ENCODE measurements at regions not wholly inside any gene's neighbourhood (a gene's known extent, or its start where the extent isn't known, plus 50 kb on each side); places are given as distances from the start of the nearest gene placed in this dataset.
"Not testable (repeated sequence)": the region's sequence is repeated elsewhere in the genome, so short reads cannot be mapped to it uniquely, and the experiment has no call there.

- no peak overlapping the region for H3K27ac Mint-ChIP-seq
- CTCF ChIA-PET: no interaction called here
- POLR2A ChIA-PET: no interaction called here
- no peaks in the 10 kb centered on the region for H3K9me3 Mint-ChIP-seq
- ATAC-seq (ENCODE audit: low read depth) (no peak), DNase-seq (no peak)
- H3K4me3 Mint-ChIP-seq: no peak overlapping the region
- no peaks in the 10 kb centered on the region for H3K4me1 Mint-ChIP-seq
- H3K27me3 Mint-ChIP-seq: no peaks in the 10 kb centered on the region
- intact Hi-C loops (cut with micrococcal nuclease): no loop called here
- no peaks in the 10 kb centered on the region for H3K36me3 Mint-ChIP-seq (ENCODE audit: low read depth)
- TF ChIP-seq CTCF (IDR thresholded peaks at IDR 0.05): no peak
These were observed 130.6 kb downstream of the SEPTIN14 start for GRCh38 chr7:55731931-55732330.

GRCh38 chr7:55730197-55730596 lies 132.4 kb downstream of the SEPTIN14 start:
- H3K4me3 Mint-ChIP-seq: no peak overlapping the region
- intact Hi-C loops (cut with micrococcal nuclease): no loop called here
- DNase-seq (no peak), ATAC-seq (ENCODE audit: low read depth) (no peak)
- no peak overlapping the region for H3K27ac Mint-ChIP-seq
- no peaks in the 10 kb centered on the region for H3K9me3 Mint-ChIP-seq
- ChIA-PET CTCF (no interaction called here), POLR2A (no interaction called here)
- no peaks in the 10 kb centered on the region for H3K36me3 Mint-ChIP-seq (ENCODE audit: low read depth)
- no peaks in the 10 kb centered on the region for H3K4me1 Mint-ChIP-seq
- H3K27me3 Mint-ChIP-seq: no peaks in the 10 kb centered on the region
- TF ChIP-seq CTCF (IDR thresholded peaks at IDR 0.05): no peak

- CTCF ChIA-PET: interaction anchor here (0.9 kb wide), 1 partner anchor 84 kb away, joined by 4 read pairs; no protein-coding TSS in a partner anchor
- DNase-seq (no peak), ATAC-seq (ENCODE audit: low read depth) (no peak)
- intact Hi-C loops (cut with micrococcal nuclease): loop anchor here (10.0 kb wide), 3 partner anchors 219 to 439 kb away; no protein-coding TSS in a partner anchor
- Mint-ChIP-seq H3K27ac (no peak overlapping the region), H3K27me3 (peaks cover 2% of the 10 kb centered on the region), H3K4me1 (no peaks in the 10 kb centered on the region), H3K4me3 (no peak overlapping the region), H3K36me3 (ENCODE audit: low read depth) (no peaks in the 10 kb centered on the region), H3K9me3 (no peaks in the 10 kb centered on the region)
- TF ChIP-seq CTCF (IDR thresholded peaks at IDR 0.05): no peak
- POLR2A ChIA-PET: no interaction called here
These were observed 139.0 kb downstream of the SEPTIN14 start for GRCh38 chr7:55723621-55723941.

GRCh38 chr7:55722874-55723620 lies 139.5 kb downstream of the SEPTIN14 start:
- peak; percentile 92 for ATAC-seq (ENCODE audit: low read depth)
- H3K9me3 Mint-ChIP-seq; DNase-seq; H3K27ac Mint-ChIP-seq; H3K4me3 Mint-ChIP-seq; H3K27me3 Mint-ChIP-seq; POLR2A ChIA-PET; H3K36me3 Mint-ChIP-seq (ENCODE audit: low read depth); H3K4me1 Mint-ChIP-seq: not testable (repeated sequence)
- CTCF ChIA-PET: interaction anchor here (0.9 kb wide), 1 partner anchor 83 kb away, joined by 4 read pairs; no protein-coding TSS in a partner anchor
- intact Hi-C loops (cut with micrococcal nuclease): loop anchor here (10.0 kb wide), 3 partner anchors 218 to 438 kb away; no protein-coding TSS in a partner anchor

- ATAC-seq (ENCODE audit: low read depth); DNase-seq; H3K4me3 Mint-ChIP-seq; CTCF ChIA-PET; H3K27ac Mint-ChIP-seq; H3K9me3 Mint-ChIP-seq; POLR2A ChIA-PET; H3K4me1 Mint-ChIP-seq; H3K36me3 Mint-ChIP-seq (ENCODE audit: low read depth); H3K27me3 Mint-ChIP-seq: not testable (repeated sequence)
- intact Hi-C loops (cut with micrococcal nuclease): loop anchor here (10.0 kb wide), 3 partner anchors 216 to 436 kb away; no protein-coding TSS in a partner anchor
These were observed 141.5 kb downstream of the SEPTIN14 start for GRCh38 chr7:55721004-55721403.

- CTCF ChIA-PET; ATAC-seq (ENCODE audit: low read depth); H3K27ac Mint-ChIP-seq; H3K4me1 Mint-ChIP-seq; POLR2A ChIA-PET; H3K9me3 Mint-ChIP-seq; H3K27me3 Mint-ChIP-seq; DNase-seq; H3K36me3 Mint-ChIP-seq (ENCODE audit: low read depth); intact Hi-C loops (cut with micrococcal nuclease); H3K4me3 Mint-ChIP-seq: not testable (repeated sequence)
These were observed 143.1 kb upstream of the VOPP1 start for GRCh38 chr7:55715247-55715867.

GRCh38 chr7:55714370-55714769 lies 142.1 kb upstream of the VOPP1 start:
- POLR2A ChIA-PET; ATAC-seq (ENCODE audit: low read depth); DNase-seq: not testable (repeated sequence)

GRCh38 chr7:55710312-55710711 lies 138.0 kb upstream of the VOPP1 start:
- POLR2A ChIA-PET; H3K27ac Mint-ChIP-seq; H3K4me3 Mint-ChIP-seq; H3K27me3 Mint-ChIP-seq; intact Hi-C loops (cut with micrococcal nuclease); H3K36me3 Mint-ChIP-seq (ENCODE audit: low read depth); ATAC-seq (ENCODE audit: low read depth); H3K4me1 Mint-ChIP-seq; CTCF ChIA-PET; H3K9me3 Mint-ChIP-seq; DNase-seq: not testable (repeated sequence)

More at GRCh38 chr7:55714370-55714769, 142.1 kb upstream of the VOPP1 start:
- H3K27ac Mint-ChIP-seq; CTCF ChIA-PET; H3K4me3 Mint-ChIP-seq; H3K27me3 Mint-ChIP-seq; H3K9me3 Mint-ChIP-seq; H3K36me3 Mint-ChIP-seq (ENCODE audit: low read depth); intact Hi-C loops (cut with micrococcal nuclease); H3K4me1 Mint-ChIP-seq: not testable (repeated sequence)

- H3K9me3 Mint-ChIP-seq; DNase-seq; ATAC-seq (ENCODE audit: low read depth); H3K27ac Mint-ChIP-seq; H3K4me1 Mint-ChIP-seq; intact Hi-C loops (cut with micrococcal nuclease); H3K27me3 Mint-ChIP-seq; H3K36me3 Mint-ChIP-seq (ENCODE audit: low read depth); POLR2A ChIA-PET; H3K4me3 Mint-ChIP-seq; CTCF ChIA-PET: not testable (repeated sequence)
These were observed 135.7 kb upstream of the VOPP1 start for GRCh38 chr7:55708028-55708427.
